ENCODE measurements at regions not wholly inside any gene's neighbourhood (a gene's known extent, or its start where the extent isn't known, plus 50 kb on each side); places are given as distances from the start of the nearest gene placed in this dataset.

GRCh38 chr15:89421219-89421618 is 75.2 kb downstream of the RHCG start:
- intact Hi-C loops (cut with DNase I) = no loop called here
- 35 to 37% methylated on average over 12 of the region's 12 CpGs for WGBS, 2 donors
- Histone ChIP-seq H3K9me3 (ENCODE audit: control insufficient read depth, low read length) (no peaks in the 10 kb centered on the region), H3K36me3 (ENCODE audit: control insufficient read depth in 1 of 2, insufficient read depth in 2 of 2, low read length in 1 of 2) (no peaks in the 10 kb centered on the region), H3K4me3 (ENCODE audit: low read length in 2 of 2) (no peak overlapping the region), H3K27me3 (ENCODE audit: control insufficient read depth in 1 of 2, insufficient read depth in 2 of 2, low read length in 1 of 2) (no peaks in the 10 kb centered on the region), H3K4me1 (ENCODE audit: control insufficient read depth in 1 of 2, insufficient read depth in 2 of 2, low read length in 2 of 2) (no peaks in the 10 kb centered on the region), H3K27ac (ENCODE audit: low read depth in 1 of 2, low read length in 2 of 2) (no peak overlapping the region)
- ATAC-seq (ENCODE audit: low FRiP score) = peak; percentile 40
- DNase-seq = no peak

- no peaks in the 10 kb centered on the region for H3K27me3 ChIP-seq (ENCODE audit: control insufficient read depth in 1 of 2, insufficient read depth in 2 of 2, low read length in 1 of 2)
- DNase-seq (peak in 1 of 2 donors; percentile 60), ATAC-seq (ENCODE audit: low FRiP score) (no peak)
- H3K4me3 ChIP-seq (ENCODE audit: low read length in 2 of 2) = no peak overlapping the region
- intact Hi-C loops (cut with DNase I) = no loop called here
- H3K9me3 ChIP-seq (ENCODE audit: control insufficient read depth, low read length) = no peaks in the 10 kb centered on the region
- 16% methylated on average over 17 of the region's 17 CpGs for WGBS, 2 donors
- no peak overlapping the region for H3K27ac ChIP-seq (ENCODE audit: low read depth in 1 of 2, low read length in 2 of 2)
- H3K4me1 ChIP-seq (ENCODE audit: control insufficient read depth in 1 of 2, insufficient read depth in 2 of 2, low read length in 2 of 2) = no peaks in the 10 kb centered on the region
- H3K36me3 ChIP-seq (ENCODE audit: control insufficient read depth in 1 of 2, insufficient read depth in 2 of 2, low read length in 1 of 2) = no peaks in the 10 kb centered on the region
These were observed 76.9 kb downstream of the RHCG start for GRCh38 chr15:89419370-89419984.

GRCh38 chr15:89417206-89417725 is 79.1 kb downstream of the RHCG start:
- Histone ChIP-seq H3K4me1 (ENCODE audit: control insufficient read depth in 1 of 2, insufficient read depth in 2 of 2, low read length in 2 of 2) (no peaks in the 10 kb centered on the region), H3K9me3 (ENCODE audit: control insufficient read depth, low read length) (no peaks in the 10 kb centered on the region), H3K4me3 (ENCODE audit: low read length in 2 of 2) (no peak overlapping the region), H3K36me3 (ENCODE audit: control insufficient read depth in 1 of 2, insufficient read depth in 2 of 2, low read length in 1 of 2) (no peaks in the 10 kb centered on the region), H3K27me3 (ENCODE audit: control insufficient read depth in 1 of 2, insufficient read depth in 2 of 2, low read length in 1 of 2) (no peaks in the 10 kb centered on the region), H3K27ac (ENCODE audit: low read depth in 1 of 2, low read length in 2 of 2) (no peak overlapping the region)
- no peak for ATAC-seq (ENCODE audit: low FRiP score)
- intact Hi-C loops (cut with DNase I) = no loop called here
- WGBS, 2 donors = 38 to 39% methylated on average over 22 of the region's 22 CpGs
- no peak for DNase-seq

GRCh38 chr15:89416339-89417183 is 79.8 kb downstream of the RHCG start:
- no peaks in the 10 kb centered on the region for H3K36me3 ChIP-seq (ENCODE audit: control insufficient read depth in 1 of 2, insufficient read depth in 2 of 2, low read length in 1 of 2)
- no peaks in the 10 kb centered on the region for H3K9me3 ChIP-seq (ENCODE audit: control insufficient read depth, low read length)
- ATAC-seq (ENCODE audit: low FRiP score) = no peak
- peak in 1 of 2 donors; percentile 84 for DNase-seq
- WGBS, 2 donors = 5 to 6% methylated on average over 47 of the region's 47 CpGs
- no peak overlapping the region for H3K27ac ChIP-seq (ENCODE audit: low read depth in 1 of 2, low read length in 2 of 2)
- H3K27me3 ChIP-seq (ENCODE audit: control insufficient read depth in 1 of 2, insufficient read depth in 2 of 2, low read length in 1 of 2) = no peaks in the 10 kb centered on the region
- no peak overlapping the region for H3K4me3 ChIP-seq (ENCODE audit: low read length in 2 of 2)
- intact Hi-C loops (cut with DNase I) = no loop called here
- H3K4me1 ChIP-seq (ENCODE audit: control insufficient read depth in 1 of 2, insufficient read depth in 2 of 2, low read length in 2 of 2) = no peaks in the 10 kb centered on the region

GRCh38 chr15:89414571-89414970 is 79.9 kb upstream of the POLG start:
- H3K4me1 ChIP-seq (ENCODE audit: control insufficient read depth in 1 of 2, insufficient read depth in 2 of 2, low read length in 2 of 2) = no peaks in the 10 kb centered on the region
- ATAC-seq (ENCODE audit: low FRiP score) = no peak
- no peaks in the 10 kb centered on the region for H3K36me3 ChIP-seq (ENCODE audit: control insufficient read depth in 1 of 2, insufficient read depth in 2 of 2, low read length in 1 of 2)
- intact Hi-C loops (cut with DNase I) = no loop called here
- H3K27ac ChIP-seq (ENCODE audit: low read depth in 1 of 2, low read length in 2 of 2) = no peak overlapping the region
- WGBS, 2 donors = 61 to 82% methylated on average over 3 of the region's 3 CpGs
- H3K9me3 ChIP-seq (ENCODE audit: control insufficient read depth, low read length) = no peaks in the 10 kb centered on the region
- no peak overlapping the region for H3K4me3 ChIP-seq (ENCODE audit: low read length in 2 of 2)
- DNase-seq = no peak
- no peaks in the 10 kb centered on the region for H3K27me3 ChIP-seq (ENCODE audit: control insufficient read depth in 1 of 2, insufficient read depth in 2 of 2, low read length in 1 of 2)

GRCh38 chr15:89413877-89414276 is 79.3 kb upstream of the POLG start:
- H3K27me3 ChIP-seq (ENCODE audit: control insufficient read depth in 1 of 2, insufficient read depth in 2 of 2, low read length in 1 of 2) = no peaks in the 10 kb centered on the region
- no peak overlapping the region for H3K4me3 ChIP-seq (ENCODE audit: low read length in 2 of 2)
- no peaks in the 10 kb centered on the region for H3K9me3 ChIP-seq (ENCODE audit: control insufficient read depth, low read length)
- ATAC-seq (ENCODE audit: low FRiP score) (no peak), DNase-seq (no peak)
- no peak overlapping the region for H3K27ac ChIP-seq (ENCODE audit: low read depth in 1 of 2, low read length in 2 of 2)
- 58 to 60% methylated on average over 2 of the region's 2 CpGs for WGBS, 2 donors
- intact Hi-C loops (cut with DNase I) = no loop called here
- H3K36me3 ChIP-seq (ENCODE audit: control insufficient read depth in 1 of 2, insufficient read depth in 2 of 2, low read length in 1 of 2) = no peaks in the 10 kb centered on the region
- no peaks in the 10 kb centered on the region for H3K4me1 ChIP-seq (ENCODE audit: control insufficient read depth in 1 of 2, insufficient read depth in 2 of 2, low read length in 2 of 2)

GRCh38 chr15:89412905-89413411 is 78.3 kb upstream of the POLG start:
- DNase-seq = no peak
- no peak for ATAC-seq (ENCODE audit: low FRiP score)
- Histone ChIP-seq H3K27ac (ENCODE audit: low read depth in 1 of 2, low read length in 2 of 2) (no peak overlapping the region), H3K36me3 (ENCODE audit: control insufficient read depth in 1 of 2, insufficient read depth in 2 of 2, low read length in 1 of 2) (no peaks in the 10 kb centered on the region), H3K9me3 (ENCODE audit: control insufficient read depth, low read length) (no peaks in the 10 kb centered on the region), H3K27me3 (ENCODE audit: control insufficient read depth in 1 of 2, insufficient read depth in 2 of 2, low read length in 1 of 2) (no peaks in the 10 kb centered on the region), H3K4me3 (ENCODE audit: low read length in 2 of 2) (no peak overlapping the region), H3K4me1 (ENCODE audit: control insufficient read depth in 1 of 2, insufficient read depth in 2 of 2, low read length in 2 of 2) (no peaks in the 10 kb centered on the region)
- intact Hi-C loops (cut with DNase I) = no loop called here
- 5 to 6% methylated on average over 10 to 11 of the region's 11 CpGs for WGBS, 2 donors

- DNase-seq = no peak
- Histone ChIP-seq H3K36me3 (ENCODE audit: control insufficient read depth in 1 of 2, insufficient read depth in 2 of 2, low read length in 1 of 2) (no peaks in the 10 kb centered on the region), H3K9me3 (ENCODE audit: control insufficient read depth, low read length) (no peaks in the 10 kb centered on the region), H3K4me1 (ENCODE audit: control insufficient read depth in 1 of 2, insufficient read depth in 2 of 2, low read length in 2 of 2) (no peaks in the 10 kb centered on the region), H3K27ac (ENCODE audit: low read depth in 1 of 2, low read length in 2 of 2) (no peak overlapping the region), H3K4me3 (ENCODE audit: low read length in 2 of 2) (no peak overlapping the region), H3K27me3 (ENCODE audit: control insufficient read depth in 1 of 2, insufficient read depth in 2 of 2, low read length in 1 of 2) (no peaks in the 10 kb centered on the region)
- intact Hi-C loops (cut with DNase I) = no loop called here
- ATAC-seq (ENCODE audit: low FRiP score) = no peak
- 24 to 28% methylated on average over 19 of the region's 19 CpGs for WGBS, 2 donors
These were observed 75.4 kb upstream of the POLG start for GRCh38 chr15:89410039-89410435.
